CD4-positive, alpha-beta T cell treated with Interleukin-4 for 4 hours (primary cell): ENCODE measurements at regions not wholly inside any gene's neighbourhood (a gene's known extent, or its start where the extent isn't known, plus 50 kb on each side); places are given as distances from the start of the nearest gene placed in this dataset.

Experiments used
- DNase-seq: peaks from one replicate; pipeline ENCODE4 v3.0.0-alpha.2; 2020

GRCh38 chr15:37586011-37586583 is 348.3 kb upstream of the TMCO5A start:
- no peak for DNase-seq

GRCh38 chr15:37586976-37587375 is 347.5 kb upstream of the TMCO5A start:
- no peak for DNase-seq

GRCh38 chr15:37594417-37594816 is 340.0 kb upstream of the TMCO5A start:
- no peak for DNase-seq

- no peak for DNase-seq
Observed at GRCh38 chr15:37595426-37595970, 338.9 kb upstream of the TMCO5A start.

GRCh38 chr15:37599156-37599555 is 335.3 kb upstream of the TMCO5A start:
- no peak for DNase-seq

- no peak for DNase-seq
Observed at GRCh38 chr15:37616215-37616614, 318.2 kb upstream of the TMCO5A start.

- no peak for DNase-seq
Observed at GRCh38 chr15:37618353-37618752, 316.1 kb upstream of the TMCO5A start.

- DNase-seq = no peak
Observed at GRCh38 chr15:37619358-37620042, 314.9 kb upstream of the TMCO5A start.

GRCh38 chr15:37625576-37625975 is 308.9 kb upstream of the TMCO5A start:
- no peak for DNase-seq

GRCh38 chr15:37628507-37628906 is 305.9 kb upstream of the TMCO5A start:
- no peak for DNase-seq

GRCh38 chr15:37636736-37637135 is 297.7 kb upstream of the TMCO5A start:
- DNase-seq = no peak

GRCh38 chr15:37638116-37638515 is 296.3 kb upstream of the TMCO5A start:
- no peak for DNase-seq

- no peak for DNase-seq
Observed at GRCh38 chr15:37638691-37639090, 295.7 kb upstream of the TMCO5A start.

GRCh38 chr15:37652646-37653417 is 281.6 kb upstream of the TMCO5A start:
- DNase-seq = no peak

- DNase-seq = no peak
Observed at GRCh38 chr15:37678124-37678523, 256.3 kb upstream of the TMCO5A start.

GRCh38 chr15:37679627-37680026 is 254.8 kb upstream of the TMCO5A start:
- no peak for DNase-seq

- DNase-seq = no peak
Observed at GRCh38 chr15:37682304-37682703, 252.1 kb upstream of the TMCO5A start.

GRCh38 chr15:37691911-37692310 is 242.5 kb upstream of the TMCO5A start:
- no peak for DNase-seq

- DNase-seq = no peak
Observed at GRCh38 chr15:37693926-37694325, 240.5 kb upstream of the TMCO5A start.

GRCh38 chr15:37695719-37696118 is 238.7 kb upstream of the TMCO5A start:
- DNase-seq = no peak

- no peak for DNase-seq
Observed at GRCh38 chr15:37698679-37699078, 235.8 kb upstream of the TMCO5A start.

- DNase-seq = no peak
Observed at GRCh38 chr15:37701230-37701629, 233.2 kb upstream of the TMCO5A start.

- DNase-seq = no peak
Observed at GRCh38 chr15:37709669-37710068, 224.8 kb upstream of the TMCO5A start.

- DNase-seq = no peak
Observed at GRCh38 chr15:37715101-37715500, 219.3 kb upstream of the TMCO5A start.
